Peyer's patch (tissue), 4 donors: ENCODE measurements at regions not wholly inside any gene's neighbourhood (a gene's known extent, or its start where the extent isn't known, plus 50 kb on each side); places are given as distances from the start of the nearest gene placed in this dataset.

ENCODE experiments used
- POLR2A ChIP-seq, 2 donors: fragments of 450-650 bp; IDR thresholded peaks; one replicate each; pipeline ENCODE4 v1.5.1; 2017; ENCODE audit warnings: antibody characterized with exemption in 2 of 2, mild to moderate bottlenecking in 2 of 2, moderate library complexity in 2 of 2
- TF ChIP-seq, protein P1 (sequence below), 6 experiments: fragments of 450-650 bp in 4 of 6; fragments of 200-600 bp in 2 of 6; sonication (generic) in 1 of 6; IDR thresholded peaks; one replicate each; pipeline ENCODE4 v1.5.1; 2017 to 2019; ENCODE audit warnings: antibody characterized with exemption in 6 of 6, mild to moderate bottlenecking in 3 of 6, moderate library complexity in 1 of 6

DNA sequence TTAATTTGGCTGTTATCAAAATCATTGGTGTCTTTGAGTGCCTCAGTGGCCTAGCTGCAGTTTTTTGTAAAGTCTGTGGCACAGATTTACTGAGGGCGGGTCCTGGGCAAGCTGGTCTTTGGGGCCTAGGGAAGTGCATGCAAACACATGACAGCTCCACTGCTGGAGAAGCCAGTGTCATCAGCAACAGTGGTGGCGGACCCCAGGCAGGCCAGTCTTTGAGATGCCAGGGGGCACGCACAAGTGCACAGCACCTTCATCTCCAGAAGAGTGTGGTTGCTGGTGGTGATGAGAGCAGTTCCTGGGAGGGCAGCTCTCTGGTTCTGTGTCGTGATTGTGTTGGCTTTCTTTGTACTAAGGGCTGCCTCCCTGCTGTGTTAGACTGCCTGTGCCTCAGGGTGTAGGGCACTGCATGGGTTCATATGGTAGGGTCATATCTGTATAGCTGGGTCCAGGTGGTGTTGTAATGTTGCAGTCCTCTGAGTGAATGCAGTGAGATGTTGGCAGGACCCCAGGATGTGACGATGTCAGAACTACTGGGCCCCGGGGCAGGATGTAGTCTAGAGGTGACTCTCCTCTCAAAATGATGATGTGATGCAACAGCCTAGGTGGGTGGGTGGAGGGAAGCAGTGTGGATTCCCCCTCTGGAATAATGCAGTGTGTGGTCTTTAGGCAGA lies 646.7 kb upstream of the CDH2 start:
- TF ChIP-seq, protein P1, sequence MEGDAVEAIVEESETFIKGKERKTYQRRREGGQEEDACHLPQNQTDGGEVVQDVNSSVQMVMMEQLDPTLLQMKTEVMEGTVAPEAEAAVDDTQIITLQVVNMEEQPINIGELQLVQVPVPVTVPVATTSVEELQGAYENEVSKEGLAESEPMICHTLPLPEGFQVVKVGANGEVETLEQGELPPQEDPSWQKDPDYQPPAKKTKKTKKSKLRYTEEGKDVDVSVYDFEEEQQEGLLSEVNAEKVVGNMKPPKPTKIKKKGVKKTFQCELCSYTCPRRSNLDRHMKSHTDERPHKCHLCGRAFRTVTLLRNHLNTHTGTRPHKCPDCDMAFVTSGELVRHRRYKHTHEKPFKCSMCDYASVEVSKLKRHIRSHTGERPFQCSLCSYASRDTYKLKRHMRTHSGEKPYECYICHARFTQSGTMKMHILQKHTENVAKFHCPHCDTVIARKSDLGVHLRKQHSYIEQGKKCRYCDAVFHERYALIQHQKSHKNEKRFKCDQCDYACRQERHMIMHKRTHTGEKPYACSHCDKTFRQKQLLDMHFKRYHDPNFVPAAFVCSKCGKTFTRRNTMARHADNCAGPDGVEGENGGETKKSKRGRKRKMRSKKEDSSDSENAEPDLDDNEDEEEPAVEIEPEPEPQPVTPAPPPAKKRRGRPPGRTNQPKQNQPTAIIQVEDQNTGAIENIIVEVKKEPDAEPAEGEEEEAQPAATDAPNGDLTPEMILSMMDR (IDR thresholded peaks at IDR 0.05): no peak
- TF ChIP-seq POLR2A (IDR thresholded peaks at IDR 0.05): no peak
